22Rv1 (cell line): ENCODE measurements at regions not wholly inside any gene's neighbourhood (a gene's known extent, or its start where the extent isn't known, plus 50 kb on each side); places are given as distances from the start of the nearest gene placed in this dataset.

Source experiments
- ZFX ChIP-seq: fragments of 450-650 bp; IDR thresholded peaks from 2 replicates; pipeline ENCODE4 v1.6.1; 2017; ENCODE audit warnings: antibody characterized with exemption, borderline replicate concordance
- TF ChIP-seq, protein P1 (sequence below): fragments of 450-650 bp; IDR thresholded peaks from 2 replicates; pipeline ENCODE4 v1.5.1; 2017; ENCODE audit warnings: mild to moderate bottlenecking

DNA sequence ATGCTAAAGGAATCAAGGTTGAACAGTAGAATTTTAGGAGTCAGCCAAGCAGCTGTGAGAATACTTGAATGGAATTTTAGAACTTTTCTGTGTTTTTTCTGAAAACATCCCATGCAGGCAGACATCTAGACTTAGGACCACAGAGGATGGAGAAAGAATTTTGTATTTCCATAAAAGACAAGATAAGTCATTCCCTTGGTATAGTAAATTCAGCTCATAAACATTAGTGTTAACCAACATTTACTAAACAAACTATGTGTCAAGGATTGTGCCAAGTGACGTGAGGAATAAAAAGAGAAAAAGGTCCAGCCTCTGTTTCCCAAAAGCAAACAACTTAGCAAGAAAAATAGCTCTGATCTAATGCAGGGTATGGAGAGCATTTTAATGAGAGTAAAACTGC lies 210.2 kb upstream of the NR5A2 start:
- TF ChIP-seq, protein P1, sequence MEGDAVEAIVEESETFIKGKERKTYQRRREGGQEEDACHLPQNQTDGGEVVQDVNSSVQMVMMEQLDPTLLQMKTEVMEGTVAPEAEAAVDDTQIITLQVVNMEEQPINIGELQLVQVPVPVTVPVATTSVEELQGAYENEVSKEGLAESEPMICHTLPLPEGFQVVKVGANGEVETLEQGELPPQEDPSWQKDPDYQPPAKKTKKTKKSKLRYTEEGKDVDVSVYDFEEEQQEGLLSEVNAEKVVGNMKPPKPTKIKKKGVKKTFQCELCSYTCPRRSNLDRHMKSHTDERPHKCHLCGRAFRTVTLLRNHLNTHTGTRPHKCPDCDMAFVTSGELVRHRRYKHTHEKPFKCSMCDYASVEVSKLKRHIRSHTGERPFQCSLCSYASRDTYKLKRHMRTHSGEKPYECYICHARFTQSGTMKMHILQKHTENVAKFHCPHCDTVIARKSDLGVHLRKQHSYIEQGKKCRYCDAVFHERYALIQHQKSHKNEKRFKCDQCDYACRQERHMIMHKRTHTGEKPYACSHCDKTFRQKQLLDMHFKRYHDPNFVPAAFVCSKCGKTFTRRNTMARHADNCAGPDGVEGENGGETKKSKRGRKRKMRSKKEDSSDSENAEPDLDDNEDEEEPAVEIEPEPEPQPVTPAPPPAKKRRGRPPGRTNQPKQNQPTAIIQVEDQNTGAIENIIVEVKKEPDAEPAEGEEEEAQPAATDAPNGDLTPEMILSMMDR: no peak
- TF ChIP-seq ZFX: no peak
